HG02763 (cell line): ENCODE measurements at regions not wholly inside any gene's neighbourhood (a gene's known extent, or its start where the extent isn't known, plus 50 kb on each side); places are given as distances from the start of the nearest gene placed in this dataset.
"Not testable (repeated sequence)": the region's sequence is repeated elsewhere in the genome, so short reads cannot be mapped to it uniquely, and the experiment has no call there.

Experiments used
- ATAC-seq: cut with Tn5 transposase; IDR thresholded peaks from one replicate; pipeline ENCODE4 v1.9.1; 2021; ENCODE audit warnings: mild to moderate bottlenecking, moderate library complexity; ENCODE audit not compliant: unreplicated experiment

- ATAC-seq, result no peak
Observed at GRCh38 chr2:2731816-2732284, 400.8 kb upstream of the MYT1L start.

- no peak for ATAC-seq
Observed at GRCh38 chr2:2731101-2731815, 400.2 kb upstream of the MYT1L start.

- no peak for ATAC-seq
Observed at GRCh38 chr2:2730301-2730833, 399.3 kb upstream of the MYT1L start.

GRCh38 chr2:2729246-2729645 lies 398.2 kb upstream of the MYT1L start:
- no peak for ATAC-seq

GRCh38 chr2:2728635-2729034 lies 397.6 kb upstream of the MYT1L start:
- ATAC-seq, result no peak

- no peak for ATAC-seq
Observed at GRCh38 chr2:2727876-2728511, 396.9 kb upstream of the MYT1L start.

GRCh38 chr2:2726163-2726562 lies 395.1 kb upstream of the MYT1L start:
- no peak for ATAC-seq

- no peak for ATAC-seq
Observed at GRCh38 chr2:2723064-2723463, 392.0 kb upstream of the MYT1L start.

- ATAC-seq, result no peak
Observed at GRCh38 chr2:2721296-2721835, 390.3 kb upstream of the MYT1L start.

GRCh38 chr2:2720806-2721205 lies 389.7 kb upstream of the MYT1L start:
- ATAC-seq, result not testable (repeated sequence)

GRCh38 chr2:2720351-2720750 lies 389.3 kb upstream of the MYT1L start:
- ATAC-seq, result no peak

- no peak for ATAC-seq
Observed at GRCh38 chr2:2719781-2720180, 388.7 kb upstream of the MYT1L start.

- ATAC-seq, result no peak
Observed at GRCh38 chr2:2719015-2719414, 387.9 kb upstream of the MYT1L start.

GRCh38 chr2:2717406-2717805 lies 386.3 kb upstream of the MYT1L start:
- no peak for ATAC-seq

- ATAC-seq, result no peak
Observed at GRCh38 chr2:2716771-2717170, 385.7 kb upstream of the MYT1L start.

- no peak for ATAC-seq
Observed at GRCh38 chr2:2715036-2715818, 384.2 kb upstream of the MYT1L start.

GRCh38 chr2:2714408-2714807 lies 383.3 kb upstream of the MYT1L start:
- no peak for ATAC-seq

GRCh38 chr2:2709431-2709770 lies 378.3 kb upstream of the MYT1L start:
- ATAC-seq, result no peak

GRCh38 chr2:2708575-2709430 lies 377.7 kb upstream of the MYT1L start:
- no peak for ATAC-seq

- no peak for ATAC-seq
Observed at GRCh38 chr2:2707206-2707991, 376.3 kb upstream of the MYT1L start.
